SH-SY5Y (cell line): ENCODE measurements at regions not wholly inside any gene's neighbourhood (a gene's known extent, or its start where the extent isn't known, plus 50 kb on each side); places are given as distances from the start of the nearest gene placed in this dataset.

ENCODE experiments used
- GATA2 ChIP-seq: IDR thresholded peaks from 2 replicates; pipeline ENCODE4 v1.6.1; 2011; ENCODE audit warnings: mild to moderate bottlenecking, low read depth, low read length
- GATA3 ChIP-seq: IDR thresholded peaks from 2 replicates; pipeline ENCODE4 v1.6.1; 2011; ENCODE audit warnings: low read depth, mild to moderate bottlenecking, low read length, moderate library complexity

- TF ChIP-seq GATA3: no peak
- no peak for TF ChIP-seq GATA2
These were observed 396.3 kb upstream of the FZD8 start for GRCh38 chr10:36038316-36038955.
